Stimulated activated effector memory CD8-positive, alpha-beta T cell treated with anti-CD3 and anti-CD28 coated beads, Interleukin-12 subunit alpha, Interleukin-12 subunit beta, amount 100 ng/mL, for 72 hours (primary cell): ENCODE measurements at regions not wholly inside any gene's neighbourhood (a gene's known extent, or its start where the extent isn't known, plus 50 kb on each side); places are given as distances from the start of the nearest gene placed in this dataset.

Experiments
- ATAC-seq: fragments of 150-1000 bp; cut with Tn5 transposase; 2 replicates; pipeline ENCODE4 v1.10.0; 2021
- DNase-seq, 2 donors: peaks; one replicate each; pipeline ENCODE4 v3.0.0; 2021 to 2022; ENCODE audit warnings: low spot score in 2 of 2
- H3K27ac Mint-ChIP-seq: one replicate; pipeline ENCODE4 v1.8.0; 2022; ENCODE audit warnings: mild to moderate bottlenecking, mixed read lengths
- H3K36me3 Mint-ChIP-seq: one replicate; pipeline ENCODE4 v1.8.0; 2022; ENCODE audit warnings: mild to moderate bottlenecking, mixed read lengths
- H3K4me1 Mint-ChIP-seq: one replicate; pipeline ENCODE4 v1.8.0; 2022; ENCODE audit warnings: mixed read lengths
- H3K4me3 Mint-ChIP-seq: one replicate; pipeline ENCODE4 v1.8.0; 2022; ENCODE audit warnings: mild to moderate bottlenecking, mixed read lengths
- H3K9me3 Mint-ChIP-seq: one replicate; pipeline ENCODE4 v1.8.0; 2022; ENCODE audit warnings: mixed read lengths

DNA sequence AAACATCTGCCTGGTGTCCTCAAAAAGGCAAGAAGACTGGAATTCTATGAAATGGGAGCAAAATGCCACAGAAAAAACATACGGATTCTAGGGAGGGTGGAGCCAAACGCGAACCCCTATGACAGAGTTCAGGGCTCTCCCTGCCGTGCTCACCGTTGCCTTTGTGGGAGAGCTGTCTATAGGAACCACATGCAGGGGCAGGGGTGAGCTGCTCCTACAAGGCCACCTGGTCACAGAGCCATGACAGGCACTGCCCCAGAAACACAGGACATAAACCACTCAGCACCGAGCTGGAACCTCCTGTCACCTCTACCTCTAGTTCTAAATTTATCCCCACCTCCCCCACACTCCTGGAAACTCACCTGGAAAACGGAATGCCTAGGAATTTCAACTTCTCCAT lies 155.1 kb upstream of the ZNF32 start:
- no peak for DNase-seq
- Mint-ChIP-seq H3K9me3 (no peaks in the 10 kb centered on the region), H3K4me1 (peaks cover 42% of the 10 kb centered on the region), H3K4me3 (no peak overlapping the region), H3K36me3 (no peaks in the 10 kb centered on the region), H3K27ac (no peak overlapping the region)
- ATAC-seq = no peak

DNA sequence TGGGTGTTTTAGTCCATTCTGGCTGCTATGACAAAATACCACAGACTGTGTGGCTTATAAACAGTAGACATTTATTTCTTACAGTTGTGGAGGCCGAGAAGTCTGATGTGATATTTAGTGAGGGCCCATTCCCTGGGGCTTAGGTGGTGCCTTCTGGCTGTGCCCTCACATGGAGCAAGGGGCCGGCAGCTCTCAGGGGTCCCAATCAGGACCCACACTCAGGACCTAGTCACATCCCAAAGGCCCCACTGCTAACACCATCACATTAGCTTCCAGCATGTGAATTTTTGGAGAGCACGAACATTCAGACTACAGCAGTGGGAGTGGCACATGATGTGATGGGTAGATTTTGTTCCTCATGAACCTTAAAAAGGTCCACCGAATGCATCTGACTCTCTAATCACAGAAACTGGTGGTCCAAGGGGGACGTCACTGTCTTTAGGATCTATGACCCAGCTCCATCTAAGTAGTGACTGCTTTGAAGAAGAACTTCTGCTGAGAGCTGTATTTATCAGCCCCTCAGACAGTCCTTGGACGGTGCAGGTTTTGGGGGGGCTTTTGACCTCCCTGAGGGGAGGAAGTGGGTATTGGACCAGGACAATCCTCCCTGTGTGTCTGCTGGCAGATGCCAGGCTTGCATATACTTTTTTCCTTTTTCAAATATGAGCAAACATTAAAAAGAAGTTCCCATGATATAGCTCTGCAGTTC lies 154.5 kb upstream of the ZNF32 start:
- ATAC-seq (no peak), DNase-seq (no peak)
- H3K36me3 Mint-ChIP-seq = no peaks in the 10 kb centered on the region
- H3K4me3 Mint-ChIP-seq = no peak overlapping the region
- H3K9me3 Mint-ChIP-seq = no peaks in the 10 kb centered on the region
- H3K4me1 Mint-ChIP-seq = peaks cover 37% of the 10 kb centered on the region
- H3K27ac Mint-ChIP-seq = no peak overlapping the region

DNA sequence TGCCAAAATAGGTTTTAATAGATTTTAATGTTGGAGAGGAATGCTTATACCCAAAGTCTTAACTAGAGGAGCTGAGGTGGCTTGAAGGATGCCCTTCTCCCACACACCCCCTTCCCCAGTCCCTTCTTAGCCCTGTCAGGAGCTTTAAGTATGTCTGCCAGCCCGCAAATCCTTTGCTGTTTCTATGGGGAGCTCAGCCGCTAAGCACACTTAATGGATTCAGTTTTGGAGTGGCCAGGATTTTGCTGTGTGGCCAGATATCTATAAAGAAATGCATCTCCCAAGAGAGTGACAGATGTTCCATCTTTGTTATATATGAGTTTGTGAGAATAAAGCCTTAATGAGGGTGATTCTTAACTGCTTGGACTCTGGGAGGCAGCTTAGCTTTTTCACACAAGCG lies 152.9 kb upstream of the ZNF32 start:
- Mint-ChIP-seq H3K9me3 (no peaks in the 10 kb centered on the region), H3K4me3 (no peak overlapping the region), H3K4me1 (peaks cover 27% of the 10 kb centered on the region), H3K36me3 (no peaks in the 10 kb centered on the region), H3K27ac (no peak overlapping the region)
- ATAC-seq (no peak), DNase-seq (no peak)

DNA sequence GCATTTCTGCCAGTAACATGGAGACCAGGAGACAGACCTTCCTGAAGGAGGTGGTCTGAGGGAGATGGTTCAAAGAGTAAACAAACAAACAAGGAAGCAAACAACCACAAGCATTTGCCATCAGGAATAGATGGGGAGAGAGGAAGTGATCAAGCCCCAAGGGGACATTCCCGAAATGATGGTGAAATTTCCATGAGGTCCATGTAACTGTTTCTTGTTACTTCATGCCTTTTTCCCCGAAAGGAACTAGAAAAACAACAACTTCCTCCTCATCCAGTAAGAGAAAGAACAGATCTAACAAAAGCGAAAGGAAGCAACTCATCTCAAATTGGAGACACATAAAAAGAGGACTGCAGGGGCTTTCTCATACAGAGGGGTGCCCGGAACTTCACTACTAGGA lies 152.5 kb upstream of the ZNF32 start:
- Mint-ChIP-seq H3K4me1 (peaks cover 25% of the 10 kb centered on the region), H3K27ac (no peak overlapping the region), H3K9me3 (no peaks in the 10 kb centered on the region), H3K36me3 (no peaks in the 10 kb centered on the region), H3K4me3 (no peak overlapping the region)
- no peak for DNase-seq
- no peak for ATAC-seq

DNA sequence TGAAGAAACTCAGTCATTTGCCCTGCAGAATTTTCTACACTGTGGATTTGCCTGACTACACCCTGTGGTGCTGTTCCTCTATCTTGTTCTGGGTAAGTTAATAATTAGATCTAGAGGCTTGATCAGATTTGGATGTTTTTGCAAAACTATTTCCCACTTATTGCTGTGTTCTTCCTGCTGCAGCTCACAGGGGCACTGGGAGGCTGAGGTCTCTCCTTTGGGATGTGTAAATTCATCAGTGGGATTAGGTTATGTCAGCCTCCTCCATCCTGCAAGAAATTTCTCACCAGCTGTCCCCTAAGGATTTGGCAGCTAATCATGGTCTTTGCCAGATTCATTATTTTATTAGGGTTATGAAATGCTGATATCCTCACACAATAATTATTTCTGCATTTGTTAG lies 148.1 kb upstream of the ZNF32 start:
- Mint-ChIP-seq H3K27ac (no peak overlapping the region), H3K4me1 (peaks cover 20% of the 10 kb centered on the region), H3K36me3 (no peaks in the 10 kb centered on the region), H3K9me3 (no peaks in the 10 kb centered on the region), H3K4me3 (no peak overlapping the region)
- DNase-seq (no peak), ATAC-seq (no peak)

DNA sequence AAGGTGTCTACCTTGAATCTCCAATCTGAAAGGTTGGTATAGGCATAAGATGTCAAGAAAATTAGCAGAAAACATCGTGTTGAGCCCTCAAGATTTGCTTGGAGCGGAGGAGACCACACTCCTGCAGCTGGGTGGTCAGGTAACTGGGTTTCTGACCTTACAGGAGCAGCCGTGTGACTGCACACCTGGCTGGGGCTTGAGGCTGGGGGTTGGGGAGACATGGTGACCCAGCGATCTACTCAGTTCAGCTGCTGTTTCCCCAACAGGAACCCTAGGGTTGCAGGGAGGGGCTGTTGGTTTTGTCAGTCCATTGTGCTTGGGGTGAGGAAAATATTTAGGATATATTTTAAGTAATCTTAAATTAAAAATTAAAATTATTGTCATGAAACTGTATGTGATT lies 147.0 kb upstream of the ZNF32 start:
- no peaks in the 10 kb centered on the region for H3K9me3 Mint-ChIP-seq
- peaks cover 9% of the 10 kb centered on the region for H3K4me1 Mint-ChIP-seq
- H3K36me3 Mint-ChIP-seq = no peaks in the 10 kb centered on the region
- DNase-seq = no peak
- H3K4me3 Mint-ChIP-seq = no peak overlapping the region
- no peak overlapping the region for H3K27ac Mint-ChIP-seq
- ATAC-seq = no peak

DNA sequence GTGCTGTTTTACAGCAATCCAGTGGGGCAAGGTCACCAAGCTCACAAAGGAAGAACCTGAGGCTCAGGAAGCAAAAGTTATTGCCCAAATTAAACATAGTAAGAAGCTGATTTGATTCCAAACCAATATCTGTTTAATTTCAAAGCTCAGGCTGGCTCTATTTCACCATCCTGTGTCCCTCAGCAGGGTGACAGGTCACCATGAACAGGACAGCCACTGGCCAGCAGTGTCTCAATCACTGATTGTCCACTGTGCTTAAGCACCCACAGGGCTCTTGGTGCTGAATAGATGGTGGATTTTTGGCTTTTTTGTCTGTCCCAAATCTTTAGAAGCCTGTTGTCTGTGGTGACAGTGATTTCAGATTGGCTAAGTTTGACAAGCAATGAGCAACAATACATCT lies 146.4 kb upstream of the ZNF32 start:
- Mint-ChIP-seq H3K9me3 (no peaks in the 10 kb centered on the region), H3K4me3 (no peak overlapping the region), H3K4me1 (peaks cover 9% of the 10 kb centered on the region), H3K36me3 (no peaks in the 10 kb centered on the region), H3K27ac (no peak overlapping the region)
- DNase-seq = no peak
- no peak for ATAC-seq

DNA sequence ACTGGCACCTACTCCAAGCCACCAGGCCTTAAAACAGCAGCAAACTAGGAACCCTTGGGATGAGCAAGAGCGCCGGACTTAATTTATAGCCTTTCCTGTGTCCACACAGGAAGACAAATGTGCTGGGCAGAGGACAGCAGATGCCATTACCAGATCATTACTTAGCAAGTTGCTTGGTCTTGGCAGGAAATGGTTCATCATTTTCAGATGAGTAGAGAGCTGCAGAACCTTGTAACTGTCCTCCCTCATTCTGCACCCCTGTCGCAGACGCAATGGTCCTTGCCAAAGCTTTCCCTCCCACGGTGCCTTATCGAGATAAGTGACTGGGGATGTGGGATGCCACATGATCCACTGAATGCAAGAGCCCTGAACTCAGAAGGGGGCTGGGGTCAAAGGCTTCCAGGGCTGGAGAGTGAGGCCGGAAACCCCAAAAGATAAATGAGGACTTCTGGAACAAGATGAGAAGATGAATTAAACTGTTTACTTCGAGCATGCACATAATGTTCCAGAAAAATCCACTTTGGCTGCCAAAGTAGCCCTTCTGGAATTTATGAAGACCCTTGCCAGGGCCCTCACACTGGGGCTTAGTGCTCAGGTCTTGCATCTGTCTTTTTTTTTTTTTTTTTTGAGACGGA lies 145.6 kb upstream of the ZNF32 start:
- ATAC-seq (no peak), DNase-seq (no peak)
- no peak overlapping the region for H3K4me3 Mint-ChIP-seq
- H3K27ac Mint-ChIP-seq = no peak overlapping the region
- no peaks in the 10 kb centered on the region for H3K36me3 Mint-ChIP-seq
- peaks cover 2% of the 10 kb centered on the region for H3K4me1 Mint-ChIP-seq
- no peaks in the 10 kb centered on the region for H3K9me3 Mint-ChIP-seq

DNA sequence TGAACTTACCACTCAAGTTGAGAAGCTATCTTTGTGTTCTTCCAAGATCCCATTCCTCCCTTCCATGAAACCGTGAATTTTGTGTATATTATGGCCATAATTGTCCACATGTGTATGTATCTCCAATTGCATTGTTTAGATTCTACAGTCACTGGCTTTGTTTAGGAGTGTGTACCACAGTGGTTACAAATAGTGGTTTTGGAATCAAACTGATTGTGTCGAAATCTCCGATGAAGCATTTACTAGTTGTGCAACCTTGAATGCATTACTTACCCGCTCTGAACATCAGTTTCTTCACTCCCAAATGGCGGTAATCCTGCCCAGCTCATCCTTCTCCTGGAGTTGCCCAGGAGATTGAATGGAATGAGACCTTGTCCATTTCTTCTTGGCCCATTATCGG lies 145.0 kb upstream of the ZNF32 start:
- Mint-ChIP-seq H3K27ac (no peak overlapping the region), H3K4me1 (no peaks in the 10 kb centered on the region), H3K36me3 (no peaks in the 10 kb centered on the region), H3K4me3 (no peak overlapping the region), H3K9me3 (no peaks in the 10 kb centered on the region)
- DNase-seq (no peak), ATAC-seq (no peak)

DNA sequence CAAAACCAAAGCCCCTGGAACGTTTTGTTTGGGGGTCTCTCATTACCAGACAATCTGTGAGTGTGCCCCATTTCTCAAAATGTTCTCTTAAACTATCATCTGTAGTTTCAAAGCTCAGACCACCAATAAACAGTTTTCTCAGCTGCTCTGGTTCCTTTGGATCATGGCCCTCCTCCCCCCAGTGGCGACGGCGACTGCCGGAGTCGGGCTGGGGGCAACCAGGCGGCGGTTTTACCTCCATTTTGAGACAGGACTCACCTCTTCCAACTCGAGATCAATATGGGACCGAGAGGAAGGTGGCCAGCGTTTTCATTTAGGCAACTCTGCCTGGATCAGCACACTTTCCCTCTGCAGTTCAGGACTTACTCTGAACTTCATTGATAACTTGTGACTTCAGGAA lies 141.5 kb upstream of the ZNF32 start:
- Mint-ChIP-seq H3K36me3 (no peaks in the 10 kb centered on the region), H3K27ac (no peak overlapping the region), H3K4me1 (no peaks in the 10 kb centered on the region), H3K4me3 (no peak overlapping the region), H3K9me3 (no peaks in the 10 kb centered on the region)
- DNase-seq (no peak), ATAC-seq (no peak)

DNA sequence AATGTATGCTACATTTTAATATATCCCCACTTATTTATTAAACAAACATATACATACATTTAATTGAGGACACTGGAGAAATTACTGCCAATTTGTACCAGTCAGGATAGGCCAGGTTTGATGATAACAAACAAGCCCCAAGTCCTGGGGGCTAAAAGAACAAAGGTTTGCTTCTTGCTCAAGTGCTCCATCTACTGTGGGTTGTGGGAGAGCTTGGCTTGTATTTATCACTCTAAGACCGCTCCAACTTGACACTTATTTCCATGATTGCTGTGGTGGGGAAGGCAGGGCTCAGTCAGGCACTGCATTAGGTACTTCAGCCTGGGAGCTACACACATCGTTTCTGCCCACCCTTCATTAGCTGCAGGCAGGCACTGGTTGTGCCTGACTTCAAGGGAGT lies 136.6 kb upstream of the ZNF32 start:
- H3K4me1 Mint-ChIP-seq = peaks cover 17% of the 10 kb centered on the region
- H3K4me3 Mint-ChIP-seq = no peak overlapping the region
- DNase-seq = no peak
- no peaks in the 10 kb centered on the region for H3K36me3 Mint-ChIP-seq
- no peak overlapping the region for H3K27ac Mint-ChIP-seq
- no peak for ATAC-seq
- H3K9me3 Mint-ChIP-seq = no peaks in the 10 kb centered on the region

DNA sequence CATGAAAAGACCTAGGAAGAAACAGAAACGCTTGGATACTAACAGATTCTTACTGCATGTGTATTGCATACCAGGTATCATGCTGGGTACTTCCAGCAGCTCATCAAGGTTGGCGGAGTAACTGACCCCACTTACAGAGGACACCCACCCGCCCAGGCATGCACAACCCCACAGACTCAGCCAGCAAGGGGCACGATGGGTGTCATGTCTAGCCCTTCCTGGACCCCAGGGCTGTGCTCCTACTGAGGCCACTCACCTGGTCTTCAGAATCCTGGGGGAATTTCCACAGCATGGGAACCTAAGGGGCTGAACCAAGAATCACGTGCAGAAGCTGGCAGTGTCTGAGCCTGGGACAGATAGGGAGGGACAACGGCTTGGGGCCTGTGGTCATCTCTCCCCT lies 134.1 kb upstream of the ZNF32 start:
- Mint-ChIP-seq H3K4me3 (no peak overlapping the region), H3K4me1 (peaks cover 29% of the 10 kb centered on the region), H3K9me3 (no peaks in the 10 kb centered on the region), H3K27ac (no peak overlapping the region), H3K36me3 (no peaks in the 10 kb centered on the region)
- DNase-seq (no peak), ATAC-seq (no peak)

DNA sequence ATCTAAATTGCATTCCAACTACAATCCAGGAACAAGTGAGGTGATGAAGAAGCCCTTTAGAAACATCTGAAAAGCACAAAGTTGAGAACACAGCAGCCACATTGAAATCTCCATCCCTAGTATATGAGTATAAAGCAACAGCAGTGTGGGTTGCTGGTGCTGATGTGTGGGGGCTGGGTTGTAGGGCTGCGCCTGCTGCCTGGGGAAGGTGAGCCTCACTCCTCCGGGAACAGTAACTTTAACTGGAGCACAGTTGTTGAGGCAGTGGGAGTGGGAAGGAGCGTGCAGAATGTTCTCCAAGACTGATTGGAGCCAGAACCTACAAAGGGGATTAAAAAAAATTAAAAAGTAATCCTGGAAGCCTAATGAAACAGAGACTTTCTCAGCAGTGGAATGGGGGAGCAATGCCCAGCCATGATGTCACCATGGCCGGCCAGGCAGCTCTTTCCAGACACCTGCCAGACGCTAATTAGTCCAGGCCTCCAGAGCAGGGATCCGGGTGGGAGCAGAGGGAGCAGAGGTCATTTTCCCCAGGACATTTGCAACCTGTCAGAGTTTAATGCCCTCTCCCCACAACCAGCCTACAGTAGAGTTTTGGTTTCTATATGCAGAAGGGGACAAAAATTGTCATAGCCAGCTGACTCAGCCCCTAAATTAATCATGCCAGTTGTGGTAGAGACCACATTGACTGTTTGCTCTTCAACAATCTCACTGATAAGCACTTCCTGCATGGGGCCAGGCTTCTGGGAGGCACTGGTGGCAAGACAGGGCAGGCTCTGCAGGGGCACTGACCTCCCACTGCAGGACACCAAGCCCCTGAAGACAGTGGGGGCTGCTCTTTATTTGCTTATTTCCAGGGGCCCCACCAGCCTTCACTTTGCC lies 133.0 kb upstream of the ZNF32 start:
- peak in 1 of 2 donors; percentile 69 for DNase-seq
- Mint-ChIP-seq H3K4me1 (peaks cover 29% of the 10 kb centered on the region), H3K36me3 (no peaks in the 10 kb centered on the region), H3K9me3 (no peaks in the 10 kb centered on the region), H3K27ac (peak overlapping the region; percentile 61), H3K4me3 (peak overlapping the region; percentile 37)
- ATAC-seq = peak; percentile 99

DNA sequence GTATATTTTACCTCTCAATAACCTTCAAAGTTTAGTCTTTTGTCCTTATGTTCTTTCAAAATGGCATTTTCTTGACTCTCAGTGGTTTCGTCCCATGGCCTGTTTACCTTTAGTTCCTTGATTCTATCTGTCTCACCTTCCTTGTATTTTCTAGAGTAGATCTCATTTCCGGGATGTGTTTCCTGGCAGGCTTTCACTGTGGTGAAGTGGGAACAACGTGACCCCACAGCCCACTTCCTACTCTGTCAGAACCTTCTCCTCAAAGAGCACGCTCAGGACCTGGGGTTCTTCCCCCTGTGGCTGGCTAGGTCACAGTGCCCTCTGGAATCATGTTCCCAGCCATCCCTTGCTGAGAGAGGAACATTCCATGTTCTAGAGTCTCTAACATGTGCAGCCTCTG lies 129.9 kb upstream of the ZNF32 start:
- Mint-ChIP-seq H3K36me3 (no peaks in the 10 kb centered on the region), H3K4me3 (no peak overlapping the region), H3K27ac (no peak overlapping the region), H3K4me1 (peaks cover 29% of the 10 kb centered on the region), H3K9me3 (no peaks in the 10 kb centered on the region)
- no peak for ATAC-seq
- no peak for DNase-seq

DNA sequence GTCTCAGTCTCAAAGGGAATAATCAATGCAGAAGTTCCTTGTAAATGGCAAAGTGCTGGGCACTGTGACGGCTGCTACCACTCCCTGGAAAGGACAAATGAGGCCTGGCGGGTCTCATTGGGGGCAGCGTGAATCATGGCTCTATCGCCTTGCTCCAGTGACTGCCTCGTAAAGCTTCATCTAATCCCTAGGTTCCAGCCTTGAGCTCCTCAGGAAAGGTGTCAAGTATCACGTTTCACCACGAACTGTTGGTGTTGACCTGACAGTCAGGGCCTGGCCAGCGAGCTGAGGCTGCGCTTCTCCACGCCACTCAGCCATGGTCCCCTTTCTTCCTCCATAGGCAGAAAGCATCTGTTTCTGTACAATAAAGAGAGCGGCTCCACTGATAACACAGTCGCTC lies 126.7 kb upstream of the ZNF32 start:
- ATAC-seq = no peak
- Mint-ChIP-seq H3K4me1 (peaks cover 13% of the 10 kb centered on the region), H3K27ac (no peak overlapping the region), H3K36me3 (no peaks in the 10 kb centered on the region), H3K4me3 (no peak overlapping the region), H3K9me3 (no peaks in the 10 kb centered on the region)
- no peak for DNase-seq
